SKM-1 treated with dmso at 0.1 percent for 144 hours (cell line): ENCODE measurements at regions not wholly inside any gene's neighbourhood (a gene's known extent, or its start where the extent isn't known, plus 50 kb on each side); places are given as distances from the start of the nearest gene placed in this dataset.

Experiments
- DNase-seq: peaks from one replicate; lab custom pipeline; 2025; ENCODE audit not compliant: unreplicated experiment; lab: John Stamatoyannopoulos, UW

DNA sequence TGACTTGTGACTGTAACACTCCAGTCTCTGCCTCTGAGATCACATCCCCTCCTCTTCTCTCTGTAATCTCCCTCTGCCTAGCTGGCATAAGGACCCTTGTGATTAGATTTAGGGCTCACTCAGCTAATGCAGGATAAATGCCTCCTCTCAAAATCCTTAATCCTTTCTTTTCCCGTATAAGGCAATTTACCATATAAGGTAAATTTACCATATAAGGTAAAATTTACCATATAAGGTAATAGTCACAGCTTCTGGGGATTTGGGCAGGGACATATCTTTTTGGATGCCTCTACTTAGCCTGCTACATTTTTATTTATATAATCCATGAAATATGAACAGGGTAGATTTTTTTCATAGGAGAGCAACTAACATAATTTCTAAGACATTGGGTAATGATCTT is 318.0 kb upstream of the PUM3 start:
- DNase-seq = no peak

- DNase-seq = no peak
These were observed 313.1 kb upstream of the PUM3 start for GRCh38 chr9:3157011-3157410.

- DNase-seq = no peak
These were observed 308.0 kb upstream of the PUM3 start for GRCh38 chr9:3151672-3152576.

DNA sequence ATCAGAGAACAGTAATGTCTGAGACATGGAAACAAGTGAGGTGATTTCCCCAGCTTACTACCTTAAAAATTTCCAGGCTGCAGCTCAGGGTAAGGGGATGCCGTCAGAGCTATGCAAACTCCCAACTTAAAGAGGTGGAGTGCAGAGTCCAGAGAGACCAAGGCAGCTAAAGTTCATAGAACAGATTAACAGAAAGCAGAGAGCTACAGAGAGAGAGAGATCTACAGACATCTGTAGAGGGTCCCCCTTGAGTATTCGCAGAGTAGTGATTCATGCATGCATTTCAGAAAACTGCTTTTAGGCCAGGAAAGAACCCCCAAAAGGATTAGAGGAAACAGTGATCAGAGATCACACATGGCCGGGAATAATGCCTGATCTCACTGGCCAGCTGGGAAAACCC is 306.2 kb upstream of the PUM3 start:
- no peak for DNase-seq

DNA sequence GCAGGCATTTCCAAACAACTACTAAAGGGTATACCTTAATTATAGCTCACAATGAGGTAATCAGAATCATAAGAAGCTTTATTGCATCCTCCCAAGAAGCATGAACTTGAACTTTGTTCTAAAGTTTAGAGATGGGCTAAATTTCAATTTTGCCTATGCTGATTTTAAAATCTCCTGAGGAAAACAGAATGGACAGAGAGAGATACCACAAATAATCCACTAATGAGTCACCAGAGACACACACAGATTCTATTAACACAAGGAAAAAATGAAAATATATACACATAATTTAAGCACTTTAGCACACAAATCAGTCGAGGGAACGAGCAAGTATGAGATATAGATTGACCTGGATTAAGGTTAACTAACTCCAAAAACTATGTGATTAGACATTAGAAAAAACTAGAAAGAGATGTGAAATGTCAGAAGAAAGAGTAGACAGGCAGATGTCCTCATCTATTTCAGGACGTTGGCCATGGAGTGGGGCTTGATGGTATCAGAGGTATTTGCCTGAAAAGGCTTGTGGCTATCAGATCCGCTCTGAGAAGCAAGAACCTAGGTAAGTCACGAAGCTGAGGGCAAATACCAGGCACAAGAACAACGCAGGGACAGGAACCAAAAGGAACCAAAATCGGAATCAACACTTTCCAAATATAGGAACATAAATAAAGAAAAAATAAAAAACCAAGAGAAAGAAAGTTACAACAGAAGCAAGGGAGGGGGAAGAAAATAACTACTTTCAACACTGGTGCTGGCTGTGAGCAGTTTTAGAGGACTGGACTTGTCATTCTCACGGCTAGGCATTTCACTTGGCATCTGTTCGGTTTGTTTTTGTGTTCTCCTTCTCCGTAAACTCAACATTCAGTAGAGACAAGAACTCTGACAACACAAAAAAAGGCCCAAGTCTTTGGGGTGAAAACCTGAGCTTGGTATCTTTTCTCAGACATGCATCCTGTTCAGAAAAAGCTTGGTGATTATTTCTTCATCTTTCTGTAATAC is 294.6 kb upstream of the PUM3 start:
- no peak for DNase-seq

GRCh38 chr9:3137347-3137695 is 293.4 kb upstream of the PUM3 start:
- no peak for DNase-seq

GRCh38 chr9:3136686-3137346 is 292.9 kb upstream of the PUM3 start:
- no peak for DNase-seq

DNA sequence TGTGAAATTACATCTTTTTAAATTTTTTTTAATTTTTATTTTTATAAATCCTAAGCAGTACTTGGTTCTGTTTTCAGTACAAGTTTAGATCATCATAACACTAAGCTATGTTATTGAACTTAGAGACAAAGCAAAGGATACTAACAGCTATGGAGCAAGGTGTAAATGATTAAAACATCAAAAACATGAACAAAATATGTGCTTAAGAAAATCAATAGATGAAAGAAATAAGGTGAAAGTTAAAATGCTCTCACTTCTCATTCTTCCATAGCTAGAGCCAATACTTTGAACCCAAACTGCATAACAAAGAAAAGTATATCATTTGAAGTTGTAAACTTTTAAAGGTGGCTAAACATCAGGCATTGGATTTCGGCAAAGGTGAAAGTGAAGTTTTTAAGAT is 292.3 kb upstream of the PUM3 start:
- no peak for DNase-seq

GRCh38 chr9:3127564-3127963 is 283.7 kb upstream of the PUM3 start:
- no peak for DNase-seq

- DNase-seq = peak; percentile 48
These were observed 281.9 kb upstream of the PUM3 start for GRCh38 chr9:3125602-3126405.

GRCh38 chr9:3124001-3124400 is 280.1 kb upstream of the PUM3 start:
- no peak for DNase-seq

GRCh38 chr9:3118081-3118480 is 274.2 kb upstream of the PUM3 start:
- DNase-seq = no peak

DNA sequence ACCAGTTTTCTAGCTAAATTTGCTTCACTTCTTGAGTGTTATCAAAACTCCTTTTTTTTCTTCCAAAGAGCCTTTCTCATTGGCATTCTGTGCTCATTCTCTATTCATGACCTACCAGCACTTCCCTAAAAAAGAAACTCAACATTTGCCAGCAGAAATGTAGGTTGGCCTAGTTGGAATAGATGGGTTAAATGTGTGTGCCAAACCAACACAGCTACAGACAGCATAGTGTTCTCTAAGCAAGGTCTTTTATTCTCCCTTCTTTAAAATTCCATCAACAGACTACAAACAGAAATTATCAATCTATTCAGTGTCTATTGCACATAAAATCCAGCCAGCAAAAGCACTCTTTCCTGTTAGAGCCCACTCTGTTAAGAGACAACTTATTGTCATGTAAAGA is 255.8 kb upstream of the PUM3 start:
- DNase-seq = no peak

DNA sequence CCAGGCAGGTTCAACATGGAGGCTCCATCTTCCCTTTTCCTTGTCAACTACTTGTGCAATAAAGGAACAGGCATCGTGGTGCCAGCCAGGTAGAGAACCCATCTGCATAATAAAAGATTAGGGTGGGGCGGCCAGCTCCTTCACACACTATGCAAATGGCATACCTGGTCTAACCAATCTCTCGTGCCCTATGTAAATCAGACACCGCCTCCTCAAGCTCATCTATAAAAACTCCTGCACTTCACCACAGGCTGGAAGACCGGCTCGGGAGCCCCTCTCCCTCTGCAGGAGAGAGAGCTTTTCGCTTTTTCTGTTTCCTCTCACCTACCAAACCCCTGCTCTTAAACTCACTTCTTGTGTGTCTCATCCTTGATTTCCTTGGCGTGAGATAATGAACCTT is 244.3 kb upstream of the PUM3 start:
- DNase-seq = no peak

DNA sequence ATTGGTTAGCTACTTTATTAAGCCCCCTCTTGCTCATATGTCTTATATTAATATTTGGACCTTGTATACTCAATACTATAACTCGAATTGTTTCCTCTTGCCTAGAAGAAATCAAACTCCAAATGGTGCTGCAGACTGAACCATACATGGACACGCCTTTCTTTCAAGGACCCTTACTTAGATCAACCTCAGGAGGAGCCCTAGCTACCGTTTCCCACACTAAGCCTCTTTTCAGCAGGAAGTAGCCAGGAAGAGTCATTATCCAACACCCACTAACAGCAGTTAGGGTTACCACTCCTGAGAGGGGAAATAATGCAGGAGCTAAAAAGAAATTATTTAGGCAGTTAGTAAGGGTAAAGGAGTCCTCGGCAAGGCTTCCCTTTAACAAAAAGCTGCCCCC is 243.8 kb upstream of the PUM3 start:
- DNase-seq = no peak

DNA sequence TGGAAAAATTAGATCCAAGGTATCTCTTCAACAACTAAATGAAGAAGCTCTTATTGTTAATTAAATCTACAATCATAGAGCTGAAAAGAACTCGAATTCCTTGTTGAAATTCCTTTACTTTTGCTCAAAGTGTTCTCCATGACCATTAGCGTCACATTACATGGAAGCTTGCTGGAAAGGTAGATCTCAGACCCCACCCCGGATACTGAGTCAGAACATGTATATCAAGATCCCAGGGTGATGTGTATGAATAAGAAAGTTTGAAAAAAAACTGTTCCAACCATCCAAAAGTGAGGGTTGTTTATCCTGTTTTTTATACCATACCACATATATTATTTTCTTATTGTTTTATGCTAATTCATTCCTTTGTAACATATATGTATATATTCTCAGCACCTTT is 237.1 kb upstream of the PUM3 start:
- no peak for DNase-seq

DNA sequence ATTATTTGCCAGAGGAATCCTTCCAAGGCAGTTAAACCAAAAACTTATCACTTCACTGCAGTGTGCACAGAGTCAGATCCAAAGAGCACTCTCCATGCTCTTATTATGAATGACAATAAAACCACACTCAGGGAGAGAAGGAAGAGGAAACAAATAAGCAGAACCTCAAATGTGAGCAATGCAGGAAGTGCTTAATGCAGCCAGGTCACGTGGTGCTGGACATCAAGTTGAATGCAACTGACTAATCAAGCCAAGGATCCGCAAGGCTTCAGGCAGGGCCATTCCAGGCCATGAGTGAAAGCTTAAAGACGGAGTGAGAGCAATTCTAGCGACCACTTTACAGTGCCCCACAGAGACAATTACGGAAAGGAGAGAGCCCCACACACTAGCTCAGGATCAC is 230.4 kb upstream of the PUM3 start:
- DNase-seq = peak; percentile 3

- DNase-seq = no peak
These were observed 222.7 kb upstream of the PUM3 start for GRCh38 chr9:3066591-3066990.

GRCh38 chr9:3059781-3060468 is 216.0 kb upstream of the PUM3 start:
- no peak for DNase-seq

DNA sequence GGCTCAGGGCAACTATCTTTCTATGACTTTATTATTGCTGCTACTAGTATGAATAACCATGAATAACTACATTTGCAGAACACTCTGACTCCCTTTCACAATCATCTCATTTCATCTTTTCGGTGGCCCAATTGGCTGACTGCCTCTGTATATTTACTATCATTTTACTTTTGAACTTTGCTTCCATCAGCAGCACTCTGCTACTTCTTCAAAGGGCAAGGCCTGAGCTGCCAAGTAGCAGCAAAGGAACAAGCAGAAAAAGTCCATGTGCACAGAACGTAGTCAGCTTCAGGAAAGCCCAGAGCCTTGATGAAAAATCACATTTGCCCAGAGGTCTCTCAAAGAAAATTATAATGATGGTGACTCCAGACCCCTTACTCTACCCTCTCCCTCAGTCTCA is 214.5 kb upstream of the PUM3 start:
- no peak for DNase-seq
